A204.1 (cell line): ENCODE measurements at regions not wholly inside any gene's neighbourhood (a gene's known extent, or its start where the extent isn't known, plus 50 kb on each side); places are given as distances from the start of the nearest gene placed in this dataset.

Source experiments
- FAIRE-seq: peaks from 2 replicates; lab custom pipeline; 2012; peaks lifted over from hg19 to GRCh38; lab: Jason Lieb, UNC

DNA sequence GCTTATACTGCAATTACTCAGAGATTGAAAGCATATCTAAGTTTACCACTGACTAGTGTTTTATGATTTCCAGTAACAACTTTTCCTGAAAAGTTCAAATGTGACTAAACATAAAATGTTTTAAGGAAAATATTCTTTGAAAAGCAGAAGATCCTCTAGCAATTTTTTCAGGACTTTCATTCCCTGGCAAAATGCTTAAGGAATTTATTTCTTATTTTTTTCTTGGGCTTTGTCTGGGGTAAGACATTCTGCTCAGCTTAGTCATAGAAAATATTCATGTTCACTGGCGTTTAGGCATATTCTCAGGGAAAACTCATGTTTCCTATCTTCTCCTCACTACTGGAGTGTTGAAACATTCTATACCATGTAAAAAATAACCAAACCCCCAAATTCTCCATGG is 235.3 kb upstream of the CEP162 start:
- no peak for FAIRE-seq

DNA sequence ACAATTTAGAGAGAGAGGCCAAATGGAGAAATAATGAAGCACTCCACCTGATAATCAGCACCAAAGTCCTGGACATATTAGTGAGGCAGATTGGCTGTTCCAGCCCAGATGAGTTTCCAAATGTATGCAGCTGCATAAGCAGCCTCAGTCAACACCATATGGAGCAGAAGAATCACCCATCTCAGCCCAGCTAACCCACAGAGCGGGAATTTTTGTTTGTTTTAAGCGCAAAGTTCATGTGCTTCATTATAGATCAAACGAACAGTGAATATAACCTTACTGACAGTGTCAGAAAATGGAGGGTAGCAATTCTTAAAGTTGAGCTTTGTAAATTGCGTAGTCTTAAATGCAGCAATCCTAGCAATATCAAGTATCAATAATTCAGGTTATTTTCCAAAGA is 234.0 kb upstream of the CEP162 start:
- no peak for FAIRE-seq

DNA sequence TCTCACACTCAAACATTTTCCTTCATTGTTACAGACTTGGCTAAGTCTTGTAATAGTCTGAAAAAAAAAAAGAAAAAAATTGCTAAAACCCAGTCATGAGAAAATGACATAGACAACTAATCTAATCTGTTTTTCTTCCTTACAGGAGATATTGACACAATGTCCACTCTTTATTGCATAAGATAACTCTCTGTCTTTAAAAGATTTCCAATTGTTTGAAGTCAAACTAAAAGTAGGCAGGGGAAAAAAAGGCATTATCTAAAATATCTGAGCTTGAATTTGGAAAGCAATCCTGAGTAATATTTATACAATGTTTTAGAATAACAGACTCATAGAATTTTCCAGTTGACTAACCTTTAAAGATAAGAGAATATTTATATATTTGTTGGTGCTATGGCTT is 233.0 kb upstream of the CEP162 start:
- no peak for FAIRE-seq

DNA sequence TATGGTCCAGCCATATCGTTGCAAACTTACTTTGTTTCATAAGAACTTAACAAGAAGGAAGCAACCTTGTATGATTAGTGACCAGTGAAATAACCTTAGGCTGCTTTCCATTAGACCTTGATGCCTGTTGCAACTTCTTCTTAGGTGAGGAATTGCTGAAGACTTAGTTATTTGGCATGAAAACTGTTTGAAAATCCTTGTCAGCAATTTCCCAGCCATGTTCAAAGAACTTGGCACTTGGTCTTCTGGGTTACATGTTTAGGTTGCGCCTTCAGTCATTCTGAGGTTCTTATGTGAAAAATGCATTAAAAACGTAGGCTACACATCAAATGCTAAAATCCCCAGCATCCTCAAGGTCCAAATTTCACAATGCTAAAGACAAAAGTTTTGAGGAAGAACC is 232.0 kb upstream of the CEP162 start:
- FAIRE-seq = no peak

DNA sequence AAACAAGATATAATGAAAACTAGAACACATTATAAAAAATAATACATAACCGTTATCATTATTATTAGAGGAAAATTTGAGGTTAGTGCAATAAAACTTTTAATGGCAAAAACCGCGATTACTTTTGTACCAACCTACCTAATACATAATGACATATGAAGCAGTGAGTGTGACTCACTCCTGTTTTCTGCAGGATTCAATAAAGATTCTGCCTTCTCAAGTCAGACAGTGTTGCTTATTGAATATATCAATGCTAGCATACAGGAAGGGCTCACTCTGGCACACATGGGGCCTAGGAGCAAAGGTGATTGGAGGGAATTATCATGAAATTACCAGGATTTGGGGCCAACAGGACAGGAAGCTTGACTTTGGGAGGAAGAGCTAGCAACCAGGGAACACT is 230.8 kb upstream of the CEP162 start:
- FAIRE-seq = no peak

DNA sequence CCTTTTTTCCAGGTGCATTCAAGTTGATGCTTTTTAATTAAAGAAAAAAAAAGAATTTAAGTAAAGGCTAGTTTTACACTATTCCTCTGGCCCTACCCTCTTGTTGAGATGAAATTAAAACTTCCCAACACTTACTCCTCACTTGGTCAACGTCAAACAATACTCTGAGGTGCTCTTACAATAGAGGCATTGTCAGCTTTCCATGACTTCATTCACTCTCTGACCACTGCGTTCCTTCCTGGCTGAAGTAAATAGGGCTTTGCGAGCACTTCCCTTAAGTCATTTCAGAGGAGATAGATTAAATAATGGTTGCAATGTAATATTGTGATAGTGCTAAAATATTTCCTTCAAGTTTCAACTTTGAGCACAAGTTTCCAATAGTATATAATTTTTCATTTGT is 229.8 kb upstream of the CEP162 start:
- no peak for FAIRE-seq

DNA sequence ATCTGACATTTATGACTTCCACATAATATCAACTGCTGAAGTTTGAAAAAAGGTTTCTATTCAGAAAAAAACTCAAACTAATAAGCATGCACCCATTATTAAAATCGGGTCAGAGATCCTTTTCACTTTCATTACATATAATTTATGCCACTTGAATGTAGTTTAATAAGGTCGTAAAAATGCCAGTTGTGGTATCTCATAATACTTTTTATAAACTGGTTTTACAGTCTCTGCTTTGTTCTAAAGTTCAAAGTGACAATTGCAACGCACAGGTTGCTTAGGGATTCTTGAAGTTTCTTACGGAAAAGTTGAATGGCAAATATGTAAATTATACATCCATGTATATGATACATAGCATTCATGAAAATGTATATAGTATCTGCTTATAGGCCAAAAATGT is 229.4 kb upstream of the CEP162 start:
- no peak for FAIRE-seq

DNA sequence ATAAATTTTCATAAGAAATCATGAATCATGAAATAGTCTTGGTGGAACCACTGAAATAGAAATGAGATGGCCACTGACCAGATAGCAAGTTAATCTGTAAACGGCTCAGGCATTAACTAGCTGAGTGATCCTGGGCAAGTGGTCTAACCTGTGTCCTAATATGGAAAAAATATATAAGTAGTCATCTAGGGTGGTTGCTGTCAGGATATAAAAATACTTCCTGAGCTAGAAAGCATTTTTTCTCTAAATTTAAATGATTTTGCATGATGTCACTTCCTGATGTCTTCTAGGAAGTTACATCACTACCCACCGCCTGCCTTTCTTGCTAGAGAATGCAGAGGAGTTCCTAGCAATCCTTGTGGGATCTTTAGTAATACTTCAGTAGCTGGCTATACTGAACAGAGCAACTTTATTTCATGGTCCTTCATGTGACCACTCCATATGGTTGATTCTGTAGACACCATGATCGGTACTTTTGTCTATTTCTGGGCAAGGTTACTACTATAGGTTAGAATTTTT is 228.1 kb upstream of the CEP162 start:
- FAIRE-seq = no peak

DNA sequence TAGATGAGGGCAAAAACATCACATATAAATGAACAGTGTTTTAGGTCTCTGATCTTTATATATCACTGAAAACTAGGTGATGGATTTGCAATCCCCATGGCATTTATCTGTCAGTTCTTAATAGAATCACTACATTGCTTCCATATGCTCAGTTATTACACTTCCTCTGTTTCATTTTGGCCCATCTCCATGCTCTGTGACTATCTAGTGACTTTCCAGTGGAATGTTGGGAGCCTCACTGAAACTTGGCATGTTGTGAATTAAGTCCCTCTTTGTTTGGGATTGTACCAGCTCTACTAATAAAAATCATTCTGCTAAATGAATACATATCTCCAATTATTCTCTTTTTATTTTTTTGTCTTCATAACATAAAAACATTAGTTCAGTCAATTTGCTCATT is 226.1 kb upstream of the CEP162 start:
- FAIRE-seq = no peak

DNA sequence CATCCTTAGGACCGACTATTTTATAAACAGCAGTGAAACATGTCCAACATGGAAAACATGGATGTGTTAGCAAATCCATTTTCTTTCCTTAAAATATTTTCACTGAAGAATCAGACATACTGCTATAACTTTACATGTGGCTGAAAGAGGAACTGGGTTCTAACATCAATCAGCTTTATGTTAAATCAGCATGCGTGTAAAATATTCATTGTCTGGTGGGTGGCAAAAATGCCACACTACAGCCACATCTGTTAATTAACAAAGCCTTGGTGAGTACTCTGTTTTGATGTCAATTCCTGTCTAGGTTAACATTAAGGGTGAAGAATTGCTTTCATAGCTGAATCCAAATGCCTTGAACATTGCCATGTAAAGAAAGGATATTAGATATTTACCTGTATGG is 222.6 kb upstream of the CEP162 start:
- FAIRE-seq = no peak

DNA sequence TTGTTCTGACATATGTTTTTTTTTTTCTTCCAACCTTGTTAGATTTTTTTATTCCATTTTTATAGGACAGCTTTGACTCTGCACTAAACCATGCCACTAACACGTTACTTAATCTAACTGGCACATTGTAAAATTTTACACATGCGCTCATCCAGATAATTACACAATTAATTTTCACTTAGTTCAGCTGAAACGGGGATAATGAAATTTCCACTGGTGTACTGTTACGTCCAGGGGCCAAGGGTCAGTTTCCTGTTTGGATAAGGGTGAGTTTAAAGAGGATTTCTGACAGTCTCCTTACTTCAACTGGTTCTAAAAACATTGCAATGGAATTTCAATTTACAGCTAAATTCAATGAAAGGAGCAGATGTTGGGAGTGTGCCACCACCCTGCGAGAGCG is 221.8 kb upstream of the CEP162 start:
- no peak for FAIRE-seq

DNA sequence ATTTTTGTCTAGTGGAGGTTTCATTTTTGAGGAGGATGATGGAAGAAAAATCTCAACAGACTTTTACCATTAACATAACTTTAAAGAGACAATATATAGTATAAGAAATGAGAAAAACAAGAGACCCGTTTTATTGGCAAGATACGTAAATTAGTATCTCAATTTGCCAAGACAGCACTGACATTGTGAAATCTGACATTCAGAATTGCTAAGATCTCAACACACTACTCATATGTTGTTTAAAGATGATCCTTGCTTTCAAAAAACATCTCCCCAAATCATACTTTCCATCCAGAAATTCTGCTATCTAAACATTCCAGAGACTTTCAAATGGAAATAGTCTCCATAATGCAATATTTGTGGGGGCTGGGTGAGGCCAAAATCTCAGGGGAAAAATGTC is 220.9 kb upstream of the CEP162 start:
- no peak for FAIRE-seq

DNA sequence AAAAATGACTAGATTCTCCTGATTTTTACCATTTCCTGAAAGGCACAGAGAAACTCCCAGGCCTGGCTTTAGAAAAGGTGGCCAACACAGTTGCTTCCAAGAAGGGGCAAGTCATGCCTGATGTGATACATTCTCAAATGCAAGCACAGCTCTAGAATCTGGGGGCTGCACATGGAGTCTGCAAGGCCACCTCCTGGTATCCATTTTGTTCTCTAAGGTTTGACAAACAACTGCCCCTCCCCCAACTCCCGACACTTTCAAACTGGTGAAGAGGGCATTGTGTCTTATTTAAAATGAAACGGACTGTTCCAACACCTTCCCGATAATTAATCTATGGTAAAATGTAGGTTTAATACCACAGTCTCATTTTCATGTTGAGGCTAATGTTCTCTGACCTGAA is 220.2 kb upstream of the CEP162 start:
- no peak for FAIRE-seq

DNA sequence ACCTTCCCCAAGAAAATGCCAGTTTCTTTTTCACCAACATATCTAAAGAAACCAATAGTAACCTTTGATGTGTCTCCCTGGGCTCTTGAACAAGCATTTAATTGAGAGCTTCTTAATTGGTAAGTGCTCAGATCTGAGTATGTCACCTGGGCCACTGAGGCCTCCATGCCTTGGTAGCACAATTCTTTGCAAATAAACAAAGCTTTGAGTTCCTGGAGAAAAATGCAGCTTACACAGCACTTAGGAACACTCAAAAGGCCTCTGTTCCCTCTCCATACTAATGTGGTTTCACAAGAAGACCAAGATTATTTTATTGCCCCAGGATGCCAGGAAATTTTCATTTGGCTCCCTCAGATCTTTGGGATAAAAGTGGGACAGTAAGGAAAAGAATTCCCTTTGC is 217.6 kb upstream of the CEP162 start:
- FAIRE-seq = no peak

DNA sequence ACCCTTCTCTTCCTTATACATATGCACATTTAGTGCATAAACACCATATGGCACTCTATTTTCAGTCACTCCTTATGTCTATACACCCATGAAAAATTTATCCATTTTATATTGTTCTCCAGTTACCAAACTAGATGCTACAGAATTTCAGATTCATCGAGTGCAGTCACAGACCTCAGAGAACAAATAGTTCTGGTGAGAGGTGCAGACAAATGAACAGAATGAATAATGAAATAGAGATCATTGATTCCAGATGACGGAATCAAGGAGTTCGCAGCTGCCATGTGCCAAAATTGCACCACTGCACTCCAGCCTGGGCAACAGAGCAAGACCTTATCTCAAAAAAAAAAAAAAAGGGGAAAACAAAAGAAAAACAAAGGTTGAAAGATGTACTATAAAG is 214.8 kb upstream of the CEP162 start:
- no peak for FAIRE-seq

DNA sequence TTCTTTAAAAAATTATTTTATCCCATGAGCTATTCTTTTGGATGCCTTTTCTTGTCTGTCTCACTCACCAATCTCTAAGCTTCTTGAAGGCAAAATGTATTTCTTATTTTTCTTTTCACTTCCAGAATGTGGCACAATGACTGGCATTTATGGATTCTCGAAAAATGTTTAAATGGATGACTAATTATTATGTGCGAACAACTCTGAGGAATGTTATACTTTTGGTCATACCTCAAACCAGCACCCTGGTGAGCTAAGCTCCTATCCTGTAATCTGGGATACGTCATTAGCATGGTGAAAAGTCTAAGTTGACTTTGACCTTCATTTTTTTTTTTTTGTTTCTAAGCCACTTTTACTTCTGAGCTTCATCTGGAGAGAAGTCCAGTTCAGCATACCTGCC is 214.0 kb upstream of the CEP162 start:
- FAIRE-seq = no peak

DNA sequence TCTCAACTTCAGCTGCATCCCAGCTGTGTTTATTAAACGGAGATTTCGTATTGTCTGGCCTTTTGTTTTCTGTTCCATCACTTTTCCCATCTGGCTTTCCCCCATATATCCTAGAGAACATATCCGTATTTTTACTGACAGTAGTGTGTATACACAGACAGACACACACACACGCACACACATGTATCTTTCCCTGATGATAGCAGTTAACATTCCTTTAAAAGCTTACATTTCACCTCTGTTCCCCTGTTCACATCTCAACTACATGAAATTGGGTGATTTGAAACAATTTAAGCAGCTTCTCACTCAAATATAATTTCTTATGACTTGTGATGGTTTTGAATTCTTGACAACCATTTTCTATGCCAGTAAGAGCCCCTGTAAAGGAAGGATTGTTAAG is 207.1 kb upstream of the CEP162 start:
- no peak for FAIRE-seq

DNA sequence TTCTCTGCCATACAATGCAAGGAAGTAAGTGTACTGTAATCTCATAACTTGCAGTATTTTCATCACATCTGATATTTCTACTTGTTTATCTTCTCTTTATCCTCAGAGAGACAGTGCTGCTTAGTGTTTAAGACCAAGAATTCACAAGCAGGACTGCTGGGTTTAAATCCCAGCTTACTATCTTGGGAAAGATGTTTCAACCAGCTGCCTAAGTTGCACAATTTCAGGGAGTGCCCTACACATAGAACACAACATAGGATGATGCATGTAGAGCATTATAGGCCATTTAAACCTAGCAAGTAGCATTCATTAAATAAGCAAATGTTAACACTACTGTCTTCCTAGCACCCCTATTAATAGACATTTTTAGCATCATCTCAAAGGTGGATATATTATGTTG is 205.2 kb upstream of the CEP162 start:
- FAIRE-seq = no peak

DNA sequence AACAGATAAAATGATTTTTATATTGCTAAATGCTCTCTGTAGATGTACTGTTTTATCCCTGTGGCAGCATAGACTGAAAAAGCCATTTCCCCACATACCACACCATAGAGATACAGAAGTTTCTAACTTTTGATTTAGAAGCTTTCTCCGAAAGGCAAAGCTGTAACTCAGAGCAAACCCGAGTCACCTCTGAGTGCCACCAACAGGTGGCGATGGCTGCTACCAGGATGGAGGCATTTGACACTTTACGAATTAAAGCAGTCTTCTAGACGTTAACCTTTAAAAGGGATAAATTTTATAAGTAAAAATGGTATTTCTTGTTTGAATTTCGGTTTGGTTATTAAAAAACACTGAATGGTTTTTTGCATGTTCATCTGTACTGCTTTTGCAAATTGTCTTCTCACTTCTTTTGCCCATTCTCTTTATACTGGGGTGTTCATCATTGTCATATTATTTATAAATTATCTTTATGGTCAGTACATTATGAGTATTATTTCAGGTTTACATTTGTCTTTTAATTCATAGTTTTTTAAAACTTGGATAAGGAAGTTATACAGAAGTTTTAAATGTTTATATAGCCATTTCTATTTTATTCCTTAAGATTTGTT is 201.0 kb upstream of the CEP162 start:
- FAIRE-seq = peak; percentile 86

DNA sequence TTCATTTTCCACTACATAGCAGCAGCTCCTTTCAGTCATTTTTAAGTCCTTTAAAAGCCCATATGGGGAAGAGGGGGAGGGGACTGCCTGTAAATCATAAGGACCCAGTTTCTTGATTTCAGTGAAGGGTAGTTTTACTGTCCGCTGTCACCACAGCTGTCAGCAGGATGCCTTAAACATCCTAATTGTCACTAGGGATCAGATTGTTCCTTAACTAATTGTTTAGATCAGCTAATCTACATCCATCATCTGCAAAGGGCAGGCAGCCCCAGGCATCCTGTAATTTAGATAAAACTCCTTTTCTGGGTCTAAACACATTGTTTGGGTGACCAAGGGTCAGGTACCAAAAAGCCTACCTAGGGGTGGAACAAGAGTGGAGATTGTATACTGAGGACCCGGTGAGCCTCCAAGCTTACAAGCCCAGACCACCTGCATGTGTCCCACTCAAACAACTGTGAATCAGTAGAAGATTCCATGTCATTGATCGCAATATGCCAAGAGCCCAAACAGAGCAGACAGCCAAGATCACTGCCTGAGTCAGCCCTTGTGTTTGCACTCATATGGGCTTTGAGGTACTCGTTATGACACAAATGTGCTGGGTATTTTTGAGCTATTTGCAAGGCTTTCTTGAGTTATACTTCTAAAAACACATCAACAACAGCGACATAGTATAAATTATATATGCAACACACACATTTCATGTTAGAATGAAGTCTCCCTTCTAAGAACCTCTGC is 198.7 kb upstream of the CEP162 start:
- no peak for FAIRE-seq

DNA sequence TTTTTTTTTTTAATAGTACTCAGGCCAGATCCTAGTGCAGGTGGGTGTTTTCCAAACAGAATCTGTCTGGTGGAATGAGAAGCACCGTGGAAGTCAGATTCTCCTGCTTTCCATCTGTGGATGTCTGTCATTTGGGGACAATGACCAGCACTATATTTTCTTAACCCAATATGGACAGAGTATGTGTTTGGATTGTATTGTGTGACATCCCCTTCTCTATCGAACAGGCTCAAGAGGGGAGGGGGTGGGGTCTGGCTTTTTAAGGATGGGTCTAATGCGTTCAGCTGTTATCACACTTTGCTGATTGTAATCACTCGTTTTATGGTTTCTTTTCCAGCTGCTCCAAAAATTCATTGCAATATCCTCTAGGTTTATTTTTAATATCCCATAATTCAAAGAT is 197.5 kb upstream of the CEP162 start:
- no peak for FAIRE-seq

DNA sequence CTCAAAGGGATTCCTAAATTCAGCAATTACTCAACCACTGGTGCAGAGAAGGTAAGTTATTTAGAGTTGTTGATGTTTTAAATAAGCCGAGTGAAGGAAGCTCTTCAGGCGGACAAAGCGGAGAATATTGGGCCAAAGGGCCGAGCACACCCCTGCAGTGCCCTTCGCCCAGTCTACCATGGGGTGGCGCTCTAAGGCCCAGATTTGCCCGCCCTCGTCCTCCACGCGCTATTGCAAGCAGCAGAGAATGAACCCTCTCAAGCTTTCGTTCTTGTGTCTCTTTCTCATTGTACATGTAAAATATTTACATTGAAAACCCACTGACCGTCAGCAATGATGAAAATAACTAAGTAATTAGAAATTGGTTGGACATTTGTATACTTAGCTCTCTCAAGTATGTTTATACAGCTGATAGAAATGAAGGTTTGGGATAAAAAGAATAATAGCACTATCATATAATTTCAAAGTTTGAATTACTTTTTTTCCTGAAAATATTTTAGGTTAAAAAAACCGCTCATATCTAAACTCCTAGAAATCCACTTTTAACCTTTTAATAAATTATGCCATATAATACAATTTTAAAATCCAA is 195.0 kb upstream of the CEP162 start:
- FAIRE-seq = no peak

DNA sequence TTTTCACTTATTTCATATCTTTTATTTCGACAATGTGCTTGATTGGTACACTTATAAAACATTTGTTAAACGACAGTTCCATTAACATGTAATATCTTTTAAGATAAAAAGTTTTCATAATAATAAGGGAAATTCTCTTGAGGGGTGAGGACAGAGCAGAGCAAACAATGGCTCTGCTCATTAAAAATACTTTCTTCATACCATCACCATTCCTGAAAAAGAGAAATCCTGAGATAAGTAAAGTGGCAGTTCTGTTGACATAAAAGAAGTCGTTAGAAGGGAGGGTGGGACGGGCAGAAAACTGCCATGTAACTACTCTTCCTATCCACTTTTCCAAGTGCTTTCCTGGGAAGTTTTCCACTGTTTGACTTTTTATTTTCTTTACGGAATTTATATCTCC is 193.6 kb upstream of the CEP162 start:
- no peak for FAIRE-seq

DNA sequence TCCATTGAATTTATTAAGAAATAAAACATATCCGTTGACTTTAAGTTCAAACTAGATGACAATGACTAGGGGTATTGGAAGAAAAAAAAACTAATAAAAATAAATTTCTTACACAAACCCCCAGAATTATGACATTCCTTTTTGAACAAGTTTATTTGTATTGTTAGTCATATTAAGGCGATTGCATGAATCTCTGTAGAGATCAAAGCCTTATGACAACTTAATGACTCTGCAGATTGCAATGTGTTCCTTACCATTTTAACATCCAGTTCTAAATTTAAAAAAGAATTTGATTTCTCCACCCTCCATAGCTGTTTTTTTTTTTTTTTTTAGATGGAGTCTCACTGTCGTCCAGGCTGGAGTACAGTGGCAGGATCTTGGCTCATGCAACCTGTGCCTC is 189.8 kb upstream of the CEP162 start:
- no peak for FAIRE-seq
